NCI-H2227 (cell line): ENCODE measurements at regions not wholly inside any gene's neighbourhood (a gene's known extent, or its start where the extent isn't known, plus 50 kb on each side); places are given as distances from the start of the nearest gene placed in this dataset.
A peak's percentile ranks its signal among the peaks of the same experiment; 100 is the strongest.

Experiments used
- DNase-seq: peaks from one replicate; lab custom pipeline; 2025; ENCODE audit not compliant: unreplicated experiment; lab: John Stamatoyannopoulos, UW

GRCh38 chr1:214977700-214978374 is 104.7 kb upstream of the KCNK2 start:
- no peak for DNase-seq

- no peak for DNase-seq
Measured at GRCh38 chr1:214979191-214979590, 103.3 kb upstream of the KCNK2 start.

GRCh38 chr1:214980921-214981320 is 101.6 kb upstream of the KCNK2 start:
- DNase-seq, result no peak

- no peak for DNase-seq
Measured at GRCh38 chr1:214983126-214983869, 99.2 kb upstream of the KCNK2 start.

DNA sequence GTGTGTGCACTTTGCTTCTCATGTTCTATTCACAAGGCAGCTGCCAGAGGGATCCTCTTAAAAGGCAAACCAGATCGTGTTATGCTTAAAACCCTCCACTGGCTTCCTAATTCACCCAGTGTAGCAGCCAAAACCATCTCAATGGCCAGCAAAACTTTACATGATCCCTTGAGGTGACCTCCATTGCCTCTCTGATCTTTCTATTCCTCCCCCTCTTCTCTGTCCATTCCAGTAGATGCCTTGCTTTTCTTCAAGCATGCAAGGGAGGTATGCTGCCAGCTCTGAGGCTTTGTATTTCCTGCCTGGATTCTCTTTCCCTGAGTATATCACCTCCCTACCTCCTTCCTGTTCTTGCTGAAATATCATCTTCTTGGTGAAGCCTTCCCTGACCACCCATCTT is 93.2 kb upstream of the KCNK2 start:
- no peak for DNase-seq

DNA sequence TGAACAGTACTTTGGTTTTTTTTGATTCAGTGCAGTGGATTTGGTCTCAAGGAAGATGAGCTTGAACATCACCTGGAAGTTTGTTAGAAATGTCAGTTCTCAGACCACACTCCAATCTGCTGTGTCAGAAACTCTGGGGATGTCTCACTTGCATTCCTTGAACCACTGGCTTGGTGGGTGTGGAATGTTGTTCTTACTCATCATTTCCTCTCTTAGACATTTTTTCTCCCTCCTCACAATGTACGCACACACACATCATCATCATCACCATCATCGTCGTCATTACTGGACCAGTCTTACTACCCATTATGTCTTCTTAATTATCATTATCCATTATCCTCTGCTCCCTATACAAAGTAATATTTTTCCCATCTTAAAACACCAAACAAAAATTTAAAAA is 91.9 kb upstream of the KCNK2 start:
- DNase-seq, result no peak

DNA sequence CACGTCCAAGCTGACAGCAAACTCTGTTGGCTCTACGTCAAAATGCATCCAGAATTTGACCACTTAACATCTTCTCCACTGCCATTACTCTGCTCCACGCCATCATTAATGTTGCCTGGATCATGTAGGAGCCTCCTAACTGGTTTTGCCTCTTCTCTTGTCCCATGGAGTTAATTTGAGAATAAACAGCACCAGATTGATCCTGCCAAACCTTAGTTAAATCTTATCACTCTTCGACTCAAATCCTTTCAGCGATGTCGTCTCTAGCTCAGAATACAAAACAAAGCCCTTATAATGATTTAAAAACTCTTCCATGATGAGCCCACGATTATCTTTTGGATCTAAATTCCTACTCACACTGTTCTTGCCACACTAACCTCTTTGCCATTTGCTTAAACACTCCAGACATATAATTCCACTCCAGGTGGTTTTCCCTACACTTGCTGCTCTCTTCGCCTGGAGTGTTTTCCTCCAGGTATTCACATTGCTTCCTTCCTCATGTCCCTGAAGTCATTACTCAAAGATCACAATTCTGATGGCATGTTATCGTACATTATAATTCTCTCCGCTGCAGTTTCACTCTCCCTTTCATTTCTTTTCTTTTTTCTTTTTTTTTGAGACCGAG is 90.7 kb upstream of the KCNK2 start:
- DNase-seq, result no peak

DNA sequence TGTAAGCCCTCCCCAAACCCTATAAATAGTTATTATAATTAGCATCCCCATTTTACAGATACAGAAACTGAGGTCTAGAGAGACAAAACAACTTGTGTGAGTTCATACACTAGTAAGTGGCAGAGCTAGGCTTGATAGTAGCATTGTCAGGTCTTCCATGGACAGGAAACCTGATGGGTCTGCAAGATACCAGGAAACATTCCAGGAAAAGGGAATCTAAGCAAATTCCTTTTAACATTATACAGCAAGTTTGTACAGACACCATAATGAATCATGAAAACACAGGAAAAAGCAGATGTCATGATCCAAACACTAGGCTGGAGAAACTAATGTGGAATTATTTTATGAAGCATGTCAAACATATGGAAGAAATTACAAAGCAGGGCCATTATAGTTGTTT is 89.1 kb upstream of the KCNK2 start:
- no peak for DNase-seq

- DNase-seq, result no peak
Measured at GRCh38 chr1:214997685-214998084, 84.9 kb upstream of the KCNK2 start.

DNA sequence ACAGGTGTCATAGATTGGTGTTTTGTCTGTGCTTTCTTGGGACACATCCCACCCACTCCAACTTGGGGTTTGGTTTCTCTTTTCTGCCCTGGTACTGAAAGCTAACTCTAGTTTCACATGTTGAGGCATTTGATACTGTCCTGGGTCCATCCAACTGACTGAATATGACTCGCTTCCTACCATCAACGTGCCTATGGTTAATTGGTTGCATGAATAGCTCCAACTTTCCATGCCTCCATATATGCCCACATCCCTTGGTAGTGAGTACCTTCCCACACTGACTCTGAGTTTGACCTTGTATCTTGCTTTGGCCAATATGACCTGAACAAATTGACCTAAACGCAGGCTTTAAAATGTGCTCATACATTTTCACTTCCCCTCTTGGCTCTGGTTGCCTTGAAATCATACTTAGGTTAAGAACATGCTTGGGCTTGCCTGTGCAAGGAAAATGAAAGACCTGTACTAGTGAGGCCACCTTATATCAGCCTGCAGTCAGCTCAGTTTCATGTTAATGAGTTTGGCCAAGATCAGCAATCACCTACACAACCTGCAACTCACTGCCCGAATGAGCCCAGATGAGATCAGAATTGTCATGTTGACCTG is 81.0 kb upstream of the KCNK2 start:
- DNase-seq, result no peak

DNA sequence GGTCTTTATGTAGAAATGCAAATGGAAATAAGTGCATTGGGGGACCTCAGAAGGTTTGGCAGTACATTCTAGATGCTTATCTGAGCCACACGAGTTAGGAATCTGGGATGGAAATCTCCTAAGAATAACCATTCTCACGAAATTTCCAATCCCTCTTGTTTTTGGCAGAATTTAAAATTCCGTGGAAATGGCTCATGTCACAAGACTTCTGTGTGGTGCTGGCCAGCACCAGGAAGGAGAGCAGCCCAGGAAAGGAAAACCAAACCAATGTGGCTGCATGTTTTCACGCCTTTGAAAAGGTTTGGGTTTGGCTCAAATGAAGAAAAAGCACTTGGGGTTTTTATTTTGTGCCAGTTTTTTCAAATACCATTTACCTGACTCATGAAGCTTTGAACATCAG is 80.1 kb upstream of the KCNK2 start:
- DNase-seq, result no peak

GRCh38 chr1:215003686-215004085 is 78.9 kb upstream of the KCNK2 start:
- no peak for DNase-seq

GRCh38 chr1:215004121-215004827 is 78.3 kb upstream of the KCNK2 start:
- DNase-seq, result peak; percentile 68

GRCh38 chr1:215005078-215005477 is 77.5 kb upstream of the KCNK2 start:
- DNase-seq, result no peak

- DNase-seq, result no peak
Measured at GRCh38 chr1:215005656-215006345, 76.7 kb upstream of the KCNK2 start.

DNA sequence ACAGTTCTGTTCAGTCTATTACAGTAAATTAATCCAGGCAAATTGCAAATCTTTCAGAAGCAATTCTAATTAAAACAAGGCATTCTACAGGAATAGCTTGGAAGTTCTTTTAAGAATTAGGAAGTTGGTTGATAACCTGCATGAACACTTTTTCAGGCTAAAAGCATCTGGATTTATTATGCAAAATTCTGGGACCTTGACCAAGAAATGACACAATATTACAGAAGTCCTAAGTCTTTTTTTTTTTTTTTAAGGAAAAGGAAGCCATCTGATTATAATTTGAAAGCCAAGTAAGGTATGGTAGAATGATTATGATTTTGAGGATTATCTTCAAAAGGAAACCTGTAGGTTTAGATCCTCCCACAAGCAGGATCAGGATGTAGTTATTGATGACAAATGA is 74.7 kb upstream of the KCNK2 start:
- no peak for DNase-seq

DNA sequence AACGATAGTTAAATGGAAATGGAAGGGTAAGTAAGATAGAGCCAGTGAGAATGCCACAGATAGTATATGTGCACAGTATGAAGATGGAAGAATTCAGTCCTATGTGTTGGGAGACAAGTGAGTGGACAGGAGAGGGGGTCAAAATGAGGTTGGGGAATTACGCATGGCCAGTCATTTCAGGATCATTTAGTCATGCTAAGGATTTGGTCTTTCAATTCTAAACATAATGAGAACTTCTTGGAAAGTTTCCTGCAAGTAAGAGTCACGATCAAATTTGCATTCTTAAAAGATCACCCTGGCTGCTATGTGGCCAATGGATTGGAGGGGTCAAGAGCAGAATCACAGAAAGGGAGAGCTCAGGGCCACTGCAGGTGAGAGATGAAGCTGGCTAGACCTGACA is 64.0 kb upstream of the KCNK2 start:
- no peak for DNase-seq

- no peak for DNase-seq
Measured at GRCh38 chr1:215022204-215022603, 60.3 kb upstream of the KCNK2 start.

GRCh38 chr1:215022741-215023141 is 59.8 kb upstream of the KCNK2 start:
- DNase-seq, result no peak

- DNase-seq, result no peak
Measured at GRCh38 chr1:215023155-215023832, 59.2 kb upstream of the KCNK2 start.
